ENCODE measurements at regions not wholly inside any gene's neighbourhood (a gene's known extent, or its start where the extent isn't known, plus 50 kb on each side); places are given as distances from the start of the nearest gene placed in this dataset.

- Histone ChIP-seq H2BK15ac (ENCODE audit: low read length) (no peak overlapping the region), H3K4me2 (ENCODE audit: insufficient read depth in 1 of 2, low read depth in 2 of 2, low read length in 2 of 2) (no peak overlapping the region), H3K9ac (replicated peaks in 1 of 4; ENCODE audit: extremely low read depth in 1 of 4, low read depth in 3 of 4, low read length in 3 of 4) (no peak overlapping the region), H4K5ac (ENCODE audit: insufficient read length, low read depth, low read length) (no peak overlapping the region), H4K20me1 (replicated peaks in 1 of 2; ENCODE audit: control insufficient read depth in 1 of 2, insufficient read depth in 2 of 2, low read length in 2 of 2) (no peaks in the 10 kb centered on the region), H3K23me2 (ENCODE audit: low read depth, low read length) (peaks cover 3% of the 10 kb centered on the region), H2AK5ac (ENCODE audit: low read depth, low read length) (no peak overlapping the region), H3K36me3 (ENCODE audit: control insufficient read depth in 2 of 4, insufficient read depth in 4 of 4, low read length in 3 of 4) (no peaks in the 10 kb centered on the region), H3K23ac (ENCODE audit: insufficient read length) (no peak overlapping the region), H4K8ac (ENCODE audit: extremely low read depth, insufficient read depth, low read length) (no peak overlapping the region), H3K4me1 (replicated peaks in 1 of 4; ENCODE audit: control insufficient read depth in 3 of 4, insufficient read depth in 4 of 4, low read length in 3 of 4) (no peaks in the 10 kb centered on the region), H2BK5ac (ENCODE audit: low read depth, low read length) (no peak overlapping the region), H2BK12ac (ENCODE audit: low read depth, low read length) (no peak overlapping the region), H4K91ac (replicated peaks; ENCODE audit: insufficient read length, low read length) (no peak overlapping the region), H3K4ac (replicated peaks; ENCODE audit: insufficient read length, low read depth, low read length) (no peak overlapping the region), H2BK120ac (replicated peaks; ENCODE audit: low read depth, low read length) (no peak overlapping the region), H3K18ac (ENCODE audit: extremely low read depth, low read length) (no peak overlapping the region), H3K79me2 (ENCODE audit: control insufficient read depth in 1 of 2, insufficient read depth in 2 of 2, low read length in 2 of 2) (no peaks in the 10 kb centered on the region), H3K79me1 (ENCODE audit: low read depth, low read length) (no peaks in the 10 kb centered on the region), H3K27ac (ENCODE audit: low read depth, low read length) (no peak overlapping the region), H3K27me3 (replicated peaks in 1 of 4; ENCODE audit: control insufficient read depth in 3 of 4, extremely low read depth in 1 of 4, insufficient read depth in 3 of 4, low read length in 3 of 4) (no peaks in the 10 kb centered on the region), H3K9me3 (ENCODE audit: insufficient read depth in 2 of 2, low read depth in 1 of 2, low read length in 1 of 2) (peaks cover 18 to 61% of the 10 kb centered on the region in 2 experiments), H3K14ac (ENCODE audit: insufficient read length) (no peak overlapping the region), H2AFZ (ENCODE audit: low read length) (no peak overlapping the region), H3K4me3 (ENCODE audit: extremely low read depth in 1 of 4, insufficient read depth in 2 of 4, low read depth in 3 of 4, low read length in 4 of 4) (no peak overlapping the region), H2BK20ac (ENCODE audit: low read length) (no peak overlapping the region), H3K56ac (replicated peaks; ENCODE audit: insufficient read length, low read depth, low read length) (no peak overlapping the region)
- TF ChIP-seq CREB1 (IDR thresholded peaks at IDR 0.05) (no peak), CTBP2 (IDR thresholded peaks at IDR 0.05; ENCODE audit: borderline replicate concordance, insufficient read depth, insufficient read length, low read length) (no peak), BCL11A (IDR thresholded peaks at IDR 0.05; ENCODE audit: low read depth in 2 of 2, low read length in 2 of 2) (no peak), GTF2F1 (IDR thresholded peaks at IDR 0.05; ENCODE audit: borderline replicate concordance, low read depth, low read length) (no peak), KDM4A (IDR thresholded peaks at IDR 0.05; ENCODE audit: low read depth, low read length, severe bottlenecking) (no peak), CHD1 (IDR thresholded peaks at IDR 0.05; ENCODE audit: low read depth, low read length) (no peak), TAF7 (optimal IDR thresholded peaks at IDR 0.05; ENCODE audit: borderline replicate concordance, low read depth, low read length) (no peak), POU5F1 (IDR thresholded peaks at IDR 0.05; ENCODE audit: low read depth, low read length) (no peak), HDAC6 (IDR thresholded peaks at IDR 0.05; ENCODE audit: low read depth, low read length) (no peak), NANOG (IDR thresholded peaks at IDR 0.05; ENCODE audit: insufficient read depth, low read depth, low read length, poor library complexity, severe bottlenecking) (no peak), TCF12 (IDR thresholded peaks at IDR 0.05; ENCODE audit: low read depth, low read length) (no peak), E2F6 (IDR thresholded peaks at IDR 0.05) (no peak), POLR2A (IDR thresholded peaks at IDR 0.05; ENCODE audit: control extremely low read depth in 1 of 2, low read depth in 2 of 2, low read length in 2 of 2) (no peak), MAFK (IDR thresholded peaks at IDR 0.05; ENCODE audit: low read depth, low read length) (no peak), MAX (IDR thresholded peaks at IDR 0.05) (no peak), BACH1 (IDR thresholded peaks at IDR 0.05; ENCODE audit: low read length) (no peak)
- no peak for FAIRE-seq
- 80% methylated on average over 18 of the region's 18 CpGs; no CpG with 5 or more reads in 1 of the 2 experiments for WGBS, 2 experiments (ENCODE audit: extremely low coverage in 1 of 2, insufficient coverage in 1 of 2, insufficient read length in 1 of 2, insufficient replicate concordance in 2 of 2, low coverage in 1 of 2, low lambda C conversion rate in 2 of 2, missing lambda C conversion rate in 1 of 2)
- DNase-seq (ENCODE audit: low read depth in 1 of 2, low spot score in 2 of 2) = no peak
- ChIA-PET CTCF (ENCODE audit: partially characterized antibody) (no interaction called here), POLR2A (ENCODE audit: partially characterized antibody) (no interaction called here)
Measured at GRCh38 chr1:125080077-125080476, 3895.3 kb downstream of the SRGAP2C start.

Data from H1 (cell line).